ENCODE measurements at regions not wholly inside any gene's neighbourhood (a gene's known extent, or its start where the extent isn't known, plus 50 kb on each side); places are given as distances from the start of the nearest gene placed in this dataset.

- DNase-seq, result no peak
Measured at GRCh38 chr3:106229495-106230278, 360.9 kb upstream of the CBLB start.

- no peak for DNase-seq
Measured at GRCh38 chr3:106231086-106231485, 362.3 kb upstream of the CBLB start.

GRCh38 chr3:106232956-106233355 lies 364.1 kb upstream of the CBLB start:
- DNase-seq, result no peak

DNA sequence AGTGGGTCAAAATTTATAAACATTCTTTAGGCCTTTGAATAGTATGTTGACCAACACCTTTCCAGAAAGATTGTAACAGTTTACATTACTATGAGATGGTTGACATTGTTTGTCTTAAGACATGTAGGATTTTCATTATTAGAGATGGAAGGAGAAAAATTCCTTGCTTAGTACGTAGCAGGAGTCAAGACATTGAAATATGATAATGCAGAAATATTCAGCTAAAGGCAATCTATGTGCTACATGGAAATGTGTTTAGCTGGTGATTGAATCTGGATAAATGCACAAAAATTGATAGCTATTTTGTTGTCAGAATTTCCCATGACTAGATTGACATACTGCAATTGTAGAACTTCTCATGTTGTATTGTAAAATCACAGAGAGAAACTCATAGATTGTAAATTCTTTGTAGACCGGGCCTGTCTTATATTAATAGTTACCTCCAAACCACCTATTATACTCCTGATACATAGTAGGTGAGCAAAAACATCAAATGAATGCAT lies 370.4 kb upstream of the CBLB start:
- DNase-seq, result no peak

GRCh38 chr3:106241593-106241992 lies 372.8 kb upstream of the CBLB start:
- DNase-seq, result no peak

DNA sequence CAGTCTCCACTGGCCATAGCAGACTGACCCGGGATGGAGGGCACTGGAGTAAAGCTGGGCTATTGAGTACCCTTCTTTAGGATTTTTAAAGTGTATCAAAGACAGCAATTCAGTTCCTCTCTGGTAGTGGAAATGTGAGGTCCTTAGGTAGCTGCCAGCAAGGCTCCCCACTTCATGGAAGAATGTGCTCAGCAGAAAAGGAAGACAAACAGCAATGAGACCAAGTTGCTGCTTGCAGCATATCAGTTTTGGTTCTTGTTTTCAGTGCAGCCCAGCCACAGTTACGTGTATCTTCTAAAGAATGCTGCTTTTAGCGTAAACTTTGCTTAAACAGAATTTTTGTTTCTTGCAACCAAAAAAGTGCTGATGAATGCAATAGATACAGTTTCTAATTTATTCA lies 374.0 kb upstream of the CBLB start:
- no peak for DNase-seq

- DNase-seq, result no peak
Measured at GRCh38 chr3:106245400-106245799, 376.6 kb upstream of the CBLB start.

DNA sequence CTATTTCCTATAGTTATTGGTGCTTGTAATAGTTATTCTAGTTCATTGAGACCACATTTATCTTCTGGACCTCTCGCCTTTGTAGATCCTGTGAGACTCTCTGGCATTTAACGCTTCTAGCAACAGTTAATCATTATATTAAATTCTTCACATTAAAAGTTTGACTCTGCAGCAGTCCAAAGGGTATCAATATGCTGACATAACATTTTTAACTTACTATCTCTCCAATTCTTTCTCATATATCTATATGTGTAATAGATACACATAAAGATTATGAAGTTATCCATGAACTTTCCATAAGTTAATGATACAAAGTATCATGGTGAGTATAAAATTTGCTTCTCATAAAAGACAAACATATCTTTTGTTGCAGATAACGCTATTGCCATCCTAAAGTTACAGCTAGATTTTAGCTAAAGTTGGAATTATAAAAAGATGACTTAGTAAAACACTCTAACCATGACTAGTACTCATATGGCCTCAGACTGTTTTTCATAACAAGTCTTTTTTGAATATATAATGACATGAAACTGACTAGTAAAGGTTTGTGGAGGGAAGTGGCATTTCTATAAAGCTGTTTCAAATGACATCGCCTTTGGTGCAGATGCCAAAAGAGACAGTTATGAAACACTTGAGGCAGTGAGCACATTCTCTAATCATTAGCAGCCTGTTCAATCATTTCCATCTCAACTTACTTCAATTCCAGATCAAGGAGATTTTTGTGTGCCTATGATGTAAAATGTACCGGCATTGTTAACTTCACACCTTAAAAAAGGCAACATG lies 379.3 kb upstream of the CBLB start:
- no peak for DNase-seq

DNA sequence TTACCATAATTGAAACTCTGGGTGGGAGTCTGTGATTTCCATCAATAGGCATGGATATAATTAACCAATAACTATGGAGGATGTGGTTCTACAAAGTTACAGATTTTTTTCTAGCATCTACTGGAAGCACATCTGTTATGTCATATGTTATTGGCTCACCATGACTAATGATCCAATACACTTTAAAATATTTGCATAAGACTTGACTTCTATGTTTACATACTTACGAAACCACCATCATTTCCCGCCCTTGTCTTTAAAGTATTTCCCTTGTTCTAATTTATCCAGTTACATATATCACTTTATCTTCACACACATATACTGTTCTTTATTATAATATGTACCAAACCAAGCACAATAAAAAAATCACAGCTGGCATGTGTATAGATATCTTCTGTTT lies 380.3 kb upstream of the CBLB start:
- DNase-seq, result no peak

DNA sequence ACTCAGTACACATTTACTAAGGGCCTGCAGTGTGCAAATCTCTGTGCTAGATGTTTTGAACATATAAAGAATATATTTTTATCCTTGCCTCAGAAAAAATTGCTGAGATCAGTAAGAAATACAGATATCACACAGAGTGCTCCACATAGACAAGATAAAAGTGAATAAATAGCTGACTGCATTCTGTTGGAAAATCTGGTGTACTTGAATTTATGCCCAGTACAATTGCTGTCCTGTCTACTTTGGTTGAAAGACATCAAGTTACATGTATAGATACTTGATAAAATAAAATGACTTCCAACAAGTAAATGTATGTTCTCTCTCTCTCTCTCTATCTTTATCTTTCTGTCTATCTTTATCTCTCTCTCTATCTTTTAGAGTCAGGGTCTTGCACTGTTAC lies 381.2 kb upstream of the CBLB start:
- DNase-seq, result no peak

DNA sequence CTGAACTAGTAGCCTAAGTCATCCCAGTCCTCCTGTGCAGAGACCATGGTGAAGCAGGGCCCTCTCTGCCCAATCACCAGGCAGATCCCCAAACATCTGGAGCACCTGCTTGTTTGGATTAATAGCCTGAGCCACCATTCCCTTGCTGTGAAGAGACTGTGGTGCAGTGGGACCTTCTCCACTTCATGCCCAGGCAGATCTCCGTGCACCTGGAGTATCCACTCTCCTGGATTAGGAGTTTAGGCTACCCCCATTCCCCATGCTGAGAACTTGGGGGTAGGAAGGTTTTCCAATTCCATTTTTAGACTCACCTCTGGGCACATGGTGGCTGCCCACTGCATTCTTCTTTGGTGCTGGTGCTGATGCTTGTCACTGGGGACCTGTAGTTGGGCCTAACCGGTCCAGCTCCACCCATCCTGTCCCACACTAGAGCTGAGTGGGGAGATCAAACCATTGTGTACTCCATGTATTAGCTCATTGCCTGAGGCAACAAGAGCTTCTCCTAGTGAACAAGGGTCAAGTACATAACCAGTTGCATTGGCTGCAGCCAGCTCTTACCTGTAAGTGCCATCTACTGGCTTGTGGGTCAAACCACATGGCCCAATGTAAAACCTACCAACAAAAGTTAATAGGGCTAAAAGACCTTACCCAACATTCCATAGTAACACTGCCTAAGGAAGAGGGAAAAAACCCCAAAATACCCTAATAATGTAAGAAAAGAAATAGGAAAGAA lies 382.5 kb upstream of the CBLB start:
- DNase-seq, result no peak

DNA sequence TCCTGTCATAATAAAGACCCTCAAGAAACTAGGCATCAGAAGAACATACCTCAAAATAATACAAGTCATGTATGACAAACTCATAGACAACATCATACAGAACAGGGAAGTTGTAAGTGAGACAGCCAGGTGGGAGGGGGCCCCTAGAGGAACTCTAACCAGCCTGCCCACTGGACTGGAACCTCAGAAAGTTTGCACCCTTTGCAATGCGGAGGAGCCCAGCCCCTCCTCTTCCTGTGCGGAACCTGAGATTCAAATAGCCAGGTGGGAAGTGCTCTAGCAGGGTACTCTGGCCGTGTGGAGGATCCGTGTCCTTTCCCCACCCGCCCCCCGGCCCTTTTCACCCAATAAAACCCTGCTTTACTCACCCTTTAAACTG lies 387.0 kb upstream of the CBLB start:
- no peak for DNase-seq

- no peak for DNase-seq
Measured at GRCh38 chr3:106256249-106256957, 387.6 kb upstream of the CBLB start.

- DNase-seq, result no peak
Measured at GRCh38 chr3:106257172-106257571, 388.4 kb upstream of the CBLB start.

- DNase-seq, result no peak
Measured at GRCh38 chr3:106261396-106261795, 392.6 kb upstream of the CBLB start.

DNA sequence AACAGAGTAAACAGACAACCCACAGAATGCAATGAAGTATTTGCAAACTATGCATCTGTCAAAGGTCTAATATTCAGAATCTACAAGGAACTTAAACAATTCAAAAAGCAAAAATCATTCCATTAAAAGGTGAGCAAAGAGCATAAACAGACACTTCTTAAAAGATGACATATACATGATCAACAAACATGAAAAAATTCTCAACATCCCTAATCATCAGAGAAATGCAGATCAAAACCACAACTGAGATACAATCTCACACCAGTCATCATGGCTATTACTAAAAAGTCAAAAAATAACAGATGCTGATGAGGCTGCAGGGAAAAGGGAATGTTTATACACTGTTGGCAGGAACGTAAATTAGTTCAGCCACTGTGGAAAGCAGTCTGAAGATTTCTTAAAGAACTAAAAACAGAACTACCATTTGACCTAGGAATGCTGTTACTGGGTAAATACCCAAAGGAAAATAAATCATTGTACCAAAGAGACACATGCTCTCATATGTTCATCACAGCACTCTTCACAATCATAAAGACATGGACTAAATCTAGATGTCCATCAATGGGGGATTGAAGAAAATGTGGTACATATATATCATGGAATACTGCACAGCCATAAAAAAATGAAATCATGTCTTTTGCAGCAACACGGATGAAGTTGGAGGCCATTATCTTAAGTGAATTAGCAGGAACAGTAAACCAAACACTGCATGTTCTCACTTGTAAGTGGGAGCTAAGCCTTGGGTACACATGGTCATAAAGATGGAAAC lies 393.3 kb upstream of the CBLB start:
- DNase-seq, result no peak

DNA sequence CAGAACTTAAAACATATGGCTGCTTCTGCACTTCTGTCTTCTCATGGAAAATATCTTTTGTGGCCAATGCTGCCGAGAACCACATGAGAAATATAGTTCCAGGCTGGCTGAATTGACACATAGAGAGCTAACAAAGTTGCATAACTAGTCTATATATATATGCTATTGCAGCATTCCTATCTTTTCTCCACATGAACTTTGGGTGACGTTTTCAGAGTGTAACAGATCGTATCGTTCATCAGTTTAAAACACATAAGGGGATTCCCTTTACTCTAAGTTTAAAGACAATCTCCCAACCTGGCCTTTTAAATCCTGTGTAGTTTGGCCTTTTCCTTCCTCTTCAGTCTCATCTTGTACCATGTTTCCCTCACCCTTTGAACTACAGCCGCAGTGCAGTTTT lies 394.2 kb upstream of the CBLB start:
- no peak for DNase-seq

DNA sequence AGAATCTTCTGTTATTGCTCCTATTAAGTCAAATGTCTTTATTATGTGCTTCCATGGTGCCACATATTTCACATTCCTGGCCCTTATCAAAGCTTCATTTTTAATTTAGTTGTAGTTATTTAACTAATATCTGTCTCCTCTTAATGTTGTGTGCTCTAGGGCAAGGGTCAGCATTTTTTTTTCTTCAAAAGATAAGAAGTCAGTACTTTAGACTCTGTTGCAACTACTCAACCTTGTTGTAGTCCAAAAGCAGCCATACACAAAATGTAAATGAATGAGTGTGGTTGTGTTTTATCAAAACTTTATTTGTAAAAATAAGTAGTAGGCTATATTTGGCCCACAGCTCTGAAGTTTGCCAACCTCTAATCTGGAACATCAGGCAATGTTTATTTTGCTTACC lies 394.7 kb upstream of the CBLB start:
- DNase-seq, result no peak

- no peak for DNase-seq
Measured at GRCh38 chr3:106265704-106266103, 396.9 kb upstream of the CBLB start.

- DNase-seq, result no peak
Measured at GRCh38 chr3:106268696-106269095, 399.9 kb upstream of the CBLB start.

DNA sequence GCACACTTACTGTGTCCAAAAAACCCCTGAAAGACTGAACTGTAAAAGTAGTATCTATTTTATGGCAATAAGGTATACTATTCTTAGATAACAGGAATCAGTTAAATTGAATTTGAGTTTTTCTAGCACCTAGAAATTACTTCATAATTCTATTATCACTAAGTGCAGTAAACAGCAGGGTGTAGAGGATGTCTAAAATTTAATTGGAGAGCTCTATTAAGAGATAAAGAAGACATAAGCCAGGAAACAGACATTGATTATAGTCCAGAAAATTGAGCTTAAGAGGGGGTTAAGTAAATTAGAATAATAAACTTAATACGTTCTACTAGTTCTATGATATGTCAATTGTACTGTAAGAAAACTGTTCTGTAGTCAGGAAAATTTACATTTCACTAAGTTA lies 403.5 kb upstream of the CBLB start:
- DNase-seq, result no peak

DNA sequence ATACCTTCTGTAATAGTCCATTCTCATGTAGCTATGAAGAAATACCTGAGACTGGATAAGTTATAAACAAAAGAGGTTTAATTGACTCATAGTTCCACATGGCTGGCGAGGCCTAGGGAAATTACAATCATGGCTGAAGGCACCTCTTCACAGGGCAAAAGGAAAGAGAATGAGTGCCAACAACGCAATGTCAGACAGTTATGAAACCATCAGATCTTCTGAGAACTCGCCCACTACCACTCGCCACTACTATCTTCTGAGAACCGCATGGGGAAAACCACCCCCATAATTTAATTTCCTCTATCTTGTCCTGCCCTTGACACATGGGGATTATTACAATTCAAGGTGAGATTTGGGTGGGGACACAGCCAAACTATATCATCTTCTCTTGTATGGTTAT lies 406.8 kb upstream of the CBLB start:
- DNase-seq, result no peak

Data from activated T-cell treated with anti-CD3 and anti-CD28 coated beads, Interleukin-2, amount 50 U/mL, for 48 hours (primary cell).